Osteoblast (primary cell): ENCODE measurements at regions not wholly inside any gene's neighbourhood (a gene's known extent, or its start where the extent isn't known, plus 50 kb on each side); places are given as distances from the start of the nearest gene placed in this dataset.

Experiments used
- DNase-seq: peaks from one replicate; pipeline ENCODE4 v3.0.0; 2011; ENCODE audit warnings: low spot score, mixed read lengths; ENCODE audit not compliant: insufficient read length; ENCODE audit errors: missing footprints
- H2AFZ ChIP-seq: 2 replicates; pipeline ENCODE4 v1.6.0; 2011; ENCODE audit warnings: mild to moderate bottlenecking, low read length
- H3K27ac ChIP-seq: 2 replicates; pipeline ENCODE4 v1.5.1; 2011; ENCODE audit warnings: mild to moderate bottlenecking, low read depth, low read length, moderate library complexity
- H3K27me3 ChIP-seq: 2 replicates; pipeline ENCODE4 v1.6.0; 2012; ENCODE audit warnings: mild to moderate bottlenecking, control low read depth, inconsistent platforms, low read length, moderate library complexity; ENCODE audit not compliant: insufficient read depth
- H3K36me3 ChIP-seq: 2 replicates; pipeline ENCODE4 v1.5.1; 2011; ENCODE audit warnings: mild to moderate bottlenecking, low read length, control low read depth, moderate library complexity; ENCODE audit not compliant: insufficient read depth
- H3K4me1 ChIP-seq: 2 replicates; pipeline ENCODE4 v1.5.1; 2011; ENCODE audit warnings: mild to moderate bottlenecking, low read length, control low read depth, moderate library complexity; ENCODE audit not compliant: insufficient read depth
- H3K4me2 ChIP-seq: 2 replicates; pipeline ENCODE4 v1.6.0; 2011; ENCODE audit warnings: mild to moderate bottlenecking, low read length; ENCODE audit not compliant: insufficient read depth
- H3K4me3 ChIP-seq: fragments of 200-600 bp; sonication (generic); 3 replicates; pipeline ENCODE4 v1.5.1; 2012; ENCODE audit warnings: mild to moderate bottlenecking, low read length, inconsistent platforms; ENCODE audit not compliant: insufficient read depth
- H3K79me2 ChIP-seq: 2 replicates; pipeline ENCODE4 v1.6.0; 2012; ENCODE audit warnings: mild to moderate bottlenecking, low read length, control low read depth, inconsistent platforms; ENCODE audit not compliant: insufficient read depth
- H3K9me3 ChIP-seq: 2 replicates; pipeline ENCODE4 v1.5.1; 2011; ENCODE audit warnings: low read depth, low read length, control low read depth
- H4K20me1 ChIP-seq: 2 replicates; pipeline ENCODE4 v1.6.0; 2012; ENCODE audit warnings: mild to moderate bottlenecking, low read length, control low read depth; ENCODE audit not compliant: insufficient read depth
- TF ChIP-seq, protein P1 (sequence below): IDR thresholded peaks from 2 replicates; pipeline ENCODE4 v1.5.1; 2011; ENCODE audit warnings: mild to moderate bottlenecking, low read depth, low read length, moderate library complexity; ENCODE audit errors: extremely low read depth

DNA sequence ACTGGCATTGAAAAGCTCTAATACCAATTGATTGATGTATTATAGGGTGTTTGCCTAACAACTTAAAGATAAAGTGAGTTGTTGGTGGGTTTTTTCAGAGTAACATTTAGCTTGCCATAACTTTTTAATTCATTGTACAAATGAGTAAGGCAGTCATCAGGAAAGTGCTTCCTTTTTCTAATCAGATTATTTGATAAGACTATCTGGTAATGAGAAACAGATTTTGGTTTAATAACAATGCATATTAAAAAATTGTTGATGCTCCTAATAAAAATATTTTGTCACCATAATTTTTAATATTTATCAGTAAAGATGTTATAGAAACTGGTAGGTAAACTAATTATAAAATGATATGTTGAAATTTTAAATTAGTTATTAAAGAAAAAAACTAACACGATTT is 51.3 kb downstream of the BLTP1 start:
- no peak overlapping the region for H2AFZ ChIP-seq
- H3K36me3 ChIP-seq: peaks cover 19% of the 10 kb centered on the region
- H3K27me3 ChIP-seq: no peaks in the 10 kb centered on the region
- no peaks in the 10 kb centered on the region for H3K79me2 ChIP-seq
- no peaks in the 10 kb centered on the region for H4K20me1 ChIP-seq
- no peak overlapping the region for H3K4me3 ChIP-seq
- TF ChIP-seq, protein P1, sequence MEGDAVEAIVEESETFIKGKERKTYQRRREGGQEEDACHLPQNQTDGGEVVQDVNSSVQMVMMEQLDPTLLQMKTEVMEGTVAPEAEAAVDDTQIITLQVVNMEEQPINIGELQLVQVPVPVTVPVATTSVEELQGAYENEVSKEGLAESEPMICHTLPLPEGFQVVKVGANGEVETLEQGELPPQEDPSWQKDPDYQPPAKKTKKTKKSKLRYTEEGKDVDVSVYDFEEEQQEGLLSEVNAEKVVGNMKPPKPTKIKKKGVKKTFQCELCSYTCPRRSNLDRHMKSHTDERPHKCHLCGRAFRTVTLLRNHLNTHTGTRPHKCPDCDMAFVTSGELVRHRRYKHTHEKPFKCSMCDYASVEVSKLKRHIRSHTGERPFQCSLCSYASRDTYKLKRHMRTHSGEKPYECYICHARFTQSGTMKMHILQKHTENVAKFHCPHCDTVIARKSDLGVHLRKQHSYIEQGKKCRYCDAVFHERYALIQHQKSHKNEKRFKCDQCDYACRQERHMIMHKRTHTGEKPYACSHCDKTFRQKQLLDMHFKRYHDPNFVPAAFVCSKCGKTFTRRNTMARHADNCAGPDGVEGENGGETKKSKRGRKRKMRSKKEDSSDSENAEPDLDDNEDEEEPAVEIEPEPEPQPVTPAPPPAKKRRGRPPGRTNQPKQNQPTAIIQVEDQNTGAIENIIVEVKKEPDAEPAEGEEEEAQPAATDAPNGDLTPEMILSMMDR: no peak
- H3K4me2 ChIP-seq: no peak overlapping the region
- H3K4me1 ChIP-seq: no peaks in the 10 kb centered on the region
- no peak overlapping the region for H3K27ac ChIP-seq
- DNase-seq: no peak
- H3K9me3 ChIP-seq: no peaks in the 10 kb centered on the region

DNA sequence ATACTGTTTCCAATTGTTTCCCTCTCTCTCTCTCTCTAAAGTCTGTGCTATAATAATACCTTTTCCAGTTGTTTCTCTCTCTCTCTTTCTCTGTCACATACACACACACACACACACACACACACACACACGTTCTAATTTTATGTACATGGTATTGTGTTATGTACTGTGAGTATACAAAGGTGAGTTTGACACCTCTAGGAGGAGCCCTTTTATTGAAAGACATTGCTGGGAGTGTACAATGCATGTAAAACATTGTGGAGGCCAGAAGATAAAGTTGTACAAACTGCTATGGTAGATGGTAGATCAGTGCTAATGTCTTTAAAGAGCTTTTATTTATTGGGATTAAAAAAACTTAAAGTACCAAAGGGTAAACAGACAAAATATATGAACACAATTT is 53.6 kb downstream of the BLTP1 start:
- Histone ChIP-seq H3K4me2 (no peak overlapping the region), H3K27ac (no peak overlapping the region), H3K4me3 (no peak overlapping the region), H3K4me1 (no peaks in the 10 kb centered on the region), H3K36me3 (peaks cover 27% of the 10 kb centered on the region), H2AFZ (no peak overlapping the region), H3K27me3 (no peaks in the 10 kb centered on the region), H3K79me2 (no peaks in the 10 kb centered on the region), H3K9me3 (no peaks in the 10 kb centered on the region), H4K20me1 (no peaks in the 10 kb centered on the region)
- TF ChIP-seq, protein P1: no peak
- DNase-seq: no peak

DNA sequence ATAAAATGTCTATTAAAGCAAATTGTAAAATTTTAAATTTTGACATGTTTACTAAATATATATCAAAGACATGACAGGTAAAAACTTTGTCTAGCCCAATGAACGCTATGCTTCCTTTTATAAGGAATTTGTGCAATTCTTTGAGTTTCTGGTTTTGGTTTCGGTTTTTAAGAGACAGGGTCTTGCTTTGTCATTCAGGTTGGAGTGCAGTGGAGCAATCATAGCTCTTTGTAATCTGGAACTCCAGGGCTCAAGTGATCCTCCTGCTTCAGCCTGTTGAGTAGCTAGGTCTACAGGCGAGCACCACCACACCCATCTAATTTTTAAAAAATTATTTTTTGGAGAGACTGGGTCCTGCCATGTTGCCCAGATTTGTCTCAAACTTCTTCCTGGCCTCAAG is 60.7 kb downstream of the BLTP1 start:
- Histone ChIP-seq H3K27ac (no peak overlapping the region), H3K9me3 (no peaks in the 10 kb centered on the region), H3K27me3 (no peaks in the 10 kb centered on the region), H3K4me3 (no peak overlapping the region), H3K4me2 (no peak overlapping the region), H4K20me1 (no peaks in the 10 kb centered on the region), H3K79me2 (no peaks in the 10 kb centered on the region), H3K4me1 (no peaks in the 10 kb centered on the region), H2AFZ (no peak overlapping the region), H3K36me3 (peaks cover 22% of the 10 kb centered on the region)
- DNase-seq: no peak
- TF ChIP-seq, protein P1: no peak

DNA sequence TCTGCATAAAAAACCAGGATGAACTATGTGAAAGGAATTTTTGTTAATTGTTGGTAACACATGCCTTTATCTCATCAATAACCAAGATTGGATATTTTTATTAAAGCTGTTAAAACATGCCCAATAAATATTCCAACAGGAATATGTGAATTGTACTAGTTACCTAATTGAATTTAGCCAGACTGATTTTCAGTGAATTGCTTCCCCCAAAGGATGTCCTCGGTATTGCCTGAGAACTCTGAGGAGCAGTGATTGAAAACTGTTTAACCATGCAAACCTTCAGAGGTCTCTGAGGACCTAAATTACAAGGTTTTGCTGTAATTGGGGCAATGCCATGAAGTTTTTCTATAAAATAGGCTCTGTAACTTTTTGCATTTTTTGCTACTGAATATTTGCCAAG is 66.6 kb downstream of the BLTP1 start:
- no peaks in the 10 kb centered on the region for H3K27me3 ChIP-seq
- peaks cover 12% of the 10 kb centered on the region for H3K36me3 ChIP-seq
- H3K4me2 ChIP-seq: no peak overlapping the region
- H2AFZ ChIP-seq: no peak overlapping the region
- TF ChIP-seq, protein P1: peak; percentile 44
- no peaks in the 10 kb centered on the region for H4K20me1 ChIP-seq
- no peaks in the 10 kb centered on the region for H3K4me1 ChIP-seq
- no peak overlapping the region for H3K4me3 ChIP-seq
- no peaks in the 10 kb centered on the region for H3K79me2 ChIP-seq
- DNase-seq: peak; percentile 23
- no peaks in the 10 kb centered on the region for H3K9me3 ChIP-seq
- no peak overlapping the region for H3K27ac ChIP-seq
